Cardiac septum (tissue), 1 donor: ENCODE measurements at regions not wholly inside any gene's neighbourhood (a gene's known extent, or its start where the extent isn't known, plus 50 kb on each side); places are given as distances from the start of the nearest gene placed in this dataset.

Experiments
- DNase-seq: peaks from one replicate; pipeline ENCODE4 v3.0.0-alpha.2; 2020; ENCODE audit warnings: low spot score
- intact Hi-C: fragments of 100-400 bp; cut with DNase I; formaldehyde crosslinking; loops from one replicate; pipeline ENCODE4 v1.14.0; 2022
- donor health status: DM: no; HTN: no; CAD: no.

GRCh38 chr20:58140787-58141425, 87.5 kb downstream of the ANKRD60 start:
- no peak for DNase-seq
- intact Hi-C loops = no loop called here

- intact Hi-C loops = no loop called here
- DNase-seq = no peak
Observed at GRCh38 chr20:58139849-58140786, 88.3 kb downstream of the ANKRD60 start.

- no peak for DNase-seq
Observed at GRCh38 chr20:58138395-58138794, 90.1 kb downstream of the ANKRD60 start.

GRCh38 chr20:58137651-58138265, 90.7 kb downstream of the ANKRD60 start:
- intact Hi-C loops = no loop called here
- no peak for DNase-seq

More at GRCh38 chr20:58138395-58138794, 90.1 kb downstream of the ANKRD60 start:
- intact Hi-C loops = no loop called here

- no peak for DNase-seq
- intact Hi-C loops = no loop called here
Observed at GRCh38 chr20:58137236-58137635, 91.2 kb downstream of the ANKRD60 start.

GRCh38 chr20:58136149-58136484, 92.3 kb downstream of the ANKRD60 start:
- intact Hi-C loops = no loop called here
- DNase-seq = no peak

GRCh38 chr20:58135441-58136148, 92.9 kb downstream of the ANKRD60 start:
- intact Hi-C loops = no loop called here
- DNase-seq = peak; percentile 67

GRCh38 chr20:58133020-58133808, 95.2 kb downstream of the ANKRD60 start:
- DNase-seq = no peak
- intact Hi-C loops = no loop called here

- peak; percentile 27 for DNase-seq
- intact Hi-C loops = no loop called here
Observed at GRCh38 chr20:58131551-58132142, 96.8 kb downstream of the ANKRD60 start.

GRCh38 chr20:58131151-58131550, 97.3 kb downstream of the ANKRD60 start:
- intact Hi-C loops = no loop called here
- DNase-seq = peak; percentile 24

- intact Hi-C loops = no loop called here
- no peak for DNase-seq
Observed at GRCh38 chr20:58130581-58130980, 97.9 kb downstream of the ANKRD60 start.

GRCh38 chr20:58130156-58130555, 98.3 kb downstream of the ANKRD60 start:
- no peak for DNase-seq
- intact Hi-C loops = no loop called here

GRCh38 chr20:58129721-58130151, 98.7 kb downstream of the ANKRD60 start:
- intact Hi-C loops = no loop called here
- no peak for DNase-seq

- intact Hi-C loops = no loop called here
- DNase-seq = no peak
Observed at GRCh38 chr20:58128635-58129625, 99.5 kb downstream of the ANKRD60 start.

GRCh38 chr20:58127701-58128111, 100.7 kb downstream of the ANKRD60 start:
- no peak for DNase-seq
- intact Hi-C loops = no loop called here

GRCh38 chr20:58125726-58126125, 102.7 kb downstream of the ANKRD60 start:
- no peak for DNase-seq
- intact Hi-C loops = no loop called here

GRCh38 chr20:58117944-58118343, 110.5 kb downstream of the ANKRD60 start:
- intact Hi-C loops = no loop called here
- no peak for DNase-seq

- intact Hi-C loops = no loop called here
Observed at GRCh38 chr20:58116505-58116904, 111.9 kb downstream of the ANKRD60 start.

More at GRCh38 chr20:58116505-58116904, 111.9 kb downstream of the ANKRD60 start:
- DNase-seq = no peak
